GM23338 (cell line): ENCODE measurements at regions not wholly inside any gene's neighbourhood (a gene's known extent, or its start where the extent isn't known, plus 50 kb on each side); places are given as distances from the start of the nearest gene placed in this dataset.

Source experiments
- ATAC-seq: fragments of 200-7000 bp; cut with Tn5 transposase; 3 replicates; pipeline ENCODE4 v1.9.1; 2020
- DNase-seq: peaks from one replicate; pipeline ENCODE4 v3.0.0-alpha.2; 2015; ENCODE audit warnings: low spot score
- H2AFZ ChIP-seq: fragments of 200-600 bp; sonication (generic); 2 replicates; pipeline ENCODE4 v1.8.0; 2016; ENCODE audit warnings: antibody characterized with exemption, mild to moderate bottlenecking, moderate library complexity
- H3F3A ChIP-seq: fragments of 200-600 bp; sonication (generic); replicated peaks from 2 replicates; pipeline ENCODE4 v1.8.0; 2017; ENCODE audit warnings: antibody characterized with exemption, mixed run types, low read depth
- H3K27ac ChIP-seq: fragments of 200-600 bp; sonication (generic); 2 replicates; pipeline ENCODE4 v1.6.1; 2016; ENCODE audit warnings: low read depth
- H3K27me3 ChIP-seq: fragments of 200-600 bp; sonication (generic); 2 replicates; pipeline ENCODE4 v1.8.0; 2016; ENCODE audit warnings: mild to moderate bottlenecking, mixed run types, moderate library complexity; ENCODE audit not compliant: insufficient read depth
- H3K36me3 ChIP-seq: fragments of 200-600 bp; sonication (generic); 2 replicates; pipeline ENCODE4 v1.8.0; 2016; ENCODE audit warnings: mild to moderate bottlenecking; ENCODE audit not compliant: insufficient read depth
- H3K4me1 ChIP-seq: fragments of 200-600 bp; sonication (generic); 2 replicates; pipeline ENCODE4 v1.8.0; 2016; ENCODE audit warnings: mild to moderate bottlenecking, moderate library complexity; ENCODE audit not compliant: insufficient read depth
- H3K4me2 ChIP-seq: fragments of 200-600 bp; sonication (generic); 2 replicates; pipeline ENCODE4 v1.7.1; 2017; ENCODE audit warnings: mixed run types
- H3K4me3 ChIP-seq: fragments of 200-600 bp; sonication (generic); 2 replicates; pipeline ENCODE4 v1.6.1; 2016; ENCODE audit warnings: mixed run types
- H3K79me2 ChIP-seq: fragments of 200-600 bp; sonication (generic); replicated peaks from 2 replicates; pipeline ENCODE4 v1.8.0; 2017; ENCODE audit warnings: mild to moderate bottlenecking; ENCODE audit not compliant: insufficient read depth
- H3K9me2 ChIP-seq: fragments of 200-600 bp; sonication (generic); 2 replicates; pipeline ENCODE4 v1.8.0; 2017; ENCODE audit not compliant: insufficient read depth
- H4K20me1 ChIP-seq: fragments of 200-600 bp; sonication (generic); replicated peaks from 2 replicates; pipeline ENCODE4 v1.8.0; 2017; ENCODE audit warnings: mild to moderate bottlenecking; ENCODE audit not compliant: insufficient read depth
- H3K27ac Mint-ChIP-seq: 2 replicates; pipeline ENCODE4 v1.8.0; 2020; ENCODE audit warnings: inconsistent platforms, mild to moderate bottlenecking, moderate library complexity, mixed read lengths
- H3K27me3 Mint-ChIP-seq: 3 replicates; pipeline ENCODE4 v1.8.0; 2022; ENCODE audit warnings: low read depth, mild to moderate bottlenecking, moderate library complexity, mixed read lengths, inconsistent platforms; ENCODE audit not compliant: insufficient read depth, poor library complexity
- H3K36me3 Mint-ChIP-seq: 3 replicates; pipeline ENCODE4 v1.8.0; 2021; ENCODE audit warnings: low read depth, mild to moderate bottlenecking, inconsistent platforms, moderate library complexity, mixed read lengths
- H3K4me1 Mint-ChIP-seq: 3 replicates; pipeline ENCODE4 v1.8.0; 2020; ENCODE audit warnings: mild to moderate bottlenecking, inconsistent platforms, mixed read lengths
- H3K4me3 Mint-ChIP-seq: 3 replicates; pipeline ENCODE4 v1.8.0; 2021; ENCODE audit warnings: moderate library complexity, mild to moderate bottlenecking, inconsistent platforms, mixed read lengths
- H3K9me3 Mint-ChIP-seq: 3 replicates; pipeline ENCODE4 v1.8.0; 2020; ENCODE audit warnings: moderate library complexity, mild to moderate bottlenecking, inconsistent platforms, mixed read lengths
- CREB1 ChIP-seq: fragments of 250-450 bp; sonication (Bioruptor Pico); IDR thresholded peaks from 2 replicates; pipeline ENCODE4 v1.5.0; 2020; ENCODE audit warnings: low read depth, mild to moderate bottlenecking, moderate library complexity
- EZH2 ChIP-seq: fragments of 200-600 bp; sonication (generic); IDR thresholded peaks from one replicate; pipeline ENCODE4 v1.8.0; 2017; ENCODE audit warnings: antibody characterized with exemption, mild to moderate bottlenecking, low read depth; ENCODE audit not compliant: unreplicated experiment
- EZH2phosphoT487 ChIP-seq: fragments of 200-600 bp; sonication (generic); IDR thresholded peaks from one replicate; pipeline ENCODE4 v1.8.1; 2018; ENCODE audit warnings: antibody characterized with exemption; ENCODE audit not compliant: unreplicated experiment
- JUNB ChIP-seq: IDR thresholded peaks from one replicate; pipeline ENCODE4 v1.6.1; 2016; ENCODE audit warnings: antibody characterized with exemption; ENCODE audit not compliant: unreplicated experiment
- NANOG ChIP-seq: IDR thresholded peaks from 2 replicates; pipeline ENCODE4 v1.6.1; 2016; ENCODE audit warnings: antibody characterized with exemption, borderline replicate concordance
- POLR2AphosphoS5 ChIP-seq: IDR thresholded peaks from 2 replicates; pipeline ENCODE4 v1.6.1; 2016; ENCODE audit warnings: antibody characterized with exemption, low read depth
- STAT1 ChIP-seq: IDR thresholded peaks from one replicate; pipeline ENCODE4 v1.6.1; 2016; ENCODE audit warnings: antibody characterized with exemption; ENCODE audit not compliant: unreplicated experiment
- ZNF114 ChIP-seq: fragments of 250-450 bp; sonication (Bioruptor Pico); IDR thresholded peaks from 2 replicates; pipeline ENCODE4 v1.5.0; 2020; ENCODE audit warnings: mild to moderate bottlenecking, moderate library complexity
- ZNF331 ChIP-seq: fragments of 250-450 bp; sonication (Bioruptor Pico); IDR thresholded peaks from 2 replicates; pipeline ENCODE4 v1.5.0; 2020; ENCODE audit warnings: low read depth, mild to moderate bottlenecking, moderate library complexity
- TF ChIP-seq, protein P1 (sequence below): IDR thresholded peaks from one replicate; pipeline ENCODE4 v1.6.1; 2018; ENCODE audit warnings: antibody characterized with exemption; ENCODE audit not compliant: unreplicated experiment
- TF ChIP-seq, protein P2 (sequence below), 2 experiments: fragments of 200-600 bp in 1 of 2; sonication (generic) in 1 of 2; conservative IDR thresholded peaks; 2 replicates each; pipeline versions ENCODE4 v1.5.1 to v1.6.1; 2016 to 2017; ENCODE audit warnings: antibody characterized with exemption in 2 of 2, low read depth in 2 of 2, mild to moderate bottlenecking in 2 of 2, moderate library complexity in 1 of 2
- TF ChIP-seq, protein P3 (sequence below): IDR thresholded peaks from 2 replicates; pipeline ENCODE4 v1.6.1; 2016; ENCODE audit warnings: antibody characterized with exemption
- TF ChIP-seq, protein P4 (sequence below): fragments of 250-450 bp; sonication (Bioruptor Pico); IDR thresholded peaks from 2 replicates; pipeline ENCODE4 v1.5.0; 2020; ENCODE audit warnings: mild to moderate bottlenecking, moderate library complexity

DNA sequence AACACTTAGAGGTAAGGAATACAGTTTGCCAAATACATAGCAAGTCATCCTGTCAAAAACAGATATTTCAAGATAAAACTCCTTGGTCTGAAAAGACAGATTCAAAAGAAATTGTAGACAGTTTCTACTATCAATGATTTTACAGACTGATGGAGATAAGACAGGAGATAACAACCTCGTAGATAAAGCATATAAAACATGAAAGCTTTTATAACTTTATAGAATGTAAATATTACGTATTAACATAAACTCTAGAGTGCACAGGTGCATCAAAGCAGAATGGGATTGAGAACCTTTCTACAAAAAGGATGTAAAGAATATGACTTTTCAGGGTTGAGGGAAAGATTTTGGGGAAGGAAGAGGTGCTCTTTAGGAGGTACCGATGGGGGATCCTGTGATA lies 158.0 kb upstream of the CENPW start:
- no peak overlapping the region for H3K4me2 ChIP-seq
- H3K9me2 ChIP-seq, result no peaks in the 10 kb centered on the region
- Mint-ChIP-seq H3K9me3 (no peaks in the 10 kb centered on the region), H3K27me3 (no peaks in the 10 kb centered on the region), H3K36me3 (no peaks in the 10 kb centered on the region), H3K4me1 (peaks cover 33% of the 10 kb centered on the region), H3K4me3 (no peak overlapping the region), H3K27ac (peak overlapping the region; percentile 99)
- no peaks in the 10 kb centered on the region for H3K27me3 ChIP-seq
- no peak for DNase-seq
- H3K36me3 ChIP-seq, result no peaks in the 10 kb centered on the region
- no peak for TF ChIP-seq CREB1 (CRISPR knock-in tag)
- TF ChIP-seq, protein P1, sequence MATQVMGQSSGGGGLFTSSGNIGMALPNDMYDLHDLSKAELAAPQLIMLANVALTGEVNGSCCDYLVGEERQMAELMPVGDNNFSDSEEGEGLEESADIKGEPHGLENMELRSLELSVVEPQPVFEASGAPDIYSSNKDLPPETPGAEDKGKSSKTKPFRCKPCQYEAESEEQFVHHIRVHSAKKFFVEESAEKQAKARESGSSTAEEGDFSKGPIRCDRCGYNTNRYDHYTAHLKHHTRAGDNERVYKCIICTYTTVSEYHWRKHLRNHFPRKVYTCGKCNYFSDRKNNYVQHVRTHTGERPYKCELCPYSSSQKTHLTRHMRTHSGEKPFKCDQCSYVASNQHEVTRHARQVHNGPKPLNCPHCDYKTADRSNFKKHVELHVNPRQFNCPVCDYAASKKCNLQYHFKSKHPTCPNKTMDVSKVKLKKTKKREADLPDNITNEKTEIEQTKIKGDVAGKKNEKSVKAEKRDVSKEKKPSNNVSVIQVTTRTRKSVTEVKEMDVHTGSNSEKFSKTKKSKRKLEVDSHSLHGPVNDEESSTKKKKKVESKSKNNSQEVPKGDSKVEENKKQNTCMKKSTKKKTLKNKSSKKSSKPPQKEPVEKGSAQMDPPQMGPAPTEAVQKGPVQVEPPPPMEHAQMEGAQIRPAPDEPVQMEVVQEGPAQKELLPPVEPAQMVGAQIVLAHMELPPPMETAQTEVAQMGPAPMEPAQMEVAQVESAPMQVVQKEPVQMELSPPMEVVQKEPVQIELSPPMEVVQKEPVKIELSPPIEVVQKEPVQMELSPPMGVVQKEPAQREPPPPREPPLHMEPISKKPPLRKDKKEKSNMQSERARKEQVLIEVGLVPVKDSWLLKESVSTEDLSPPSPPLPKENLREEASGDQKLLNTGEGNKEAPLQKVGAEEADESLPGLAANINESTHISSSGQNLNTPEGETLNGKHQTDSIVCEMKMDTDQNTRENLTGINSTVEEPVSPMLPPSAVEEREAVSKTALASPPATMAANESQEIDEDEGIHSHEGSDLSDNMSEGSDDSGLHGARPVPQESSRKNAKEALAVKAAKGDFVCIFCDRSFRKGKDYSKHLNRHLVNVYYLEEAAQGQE, result no peak
- TF ChIP-seq, protein P2, sequence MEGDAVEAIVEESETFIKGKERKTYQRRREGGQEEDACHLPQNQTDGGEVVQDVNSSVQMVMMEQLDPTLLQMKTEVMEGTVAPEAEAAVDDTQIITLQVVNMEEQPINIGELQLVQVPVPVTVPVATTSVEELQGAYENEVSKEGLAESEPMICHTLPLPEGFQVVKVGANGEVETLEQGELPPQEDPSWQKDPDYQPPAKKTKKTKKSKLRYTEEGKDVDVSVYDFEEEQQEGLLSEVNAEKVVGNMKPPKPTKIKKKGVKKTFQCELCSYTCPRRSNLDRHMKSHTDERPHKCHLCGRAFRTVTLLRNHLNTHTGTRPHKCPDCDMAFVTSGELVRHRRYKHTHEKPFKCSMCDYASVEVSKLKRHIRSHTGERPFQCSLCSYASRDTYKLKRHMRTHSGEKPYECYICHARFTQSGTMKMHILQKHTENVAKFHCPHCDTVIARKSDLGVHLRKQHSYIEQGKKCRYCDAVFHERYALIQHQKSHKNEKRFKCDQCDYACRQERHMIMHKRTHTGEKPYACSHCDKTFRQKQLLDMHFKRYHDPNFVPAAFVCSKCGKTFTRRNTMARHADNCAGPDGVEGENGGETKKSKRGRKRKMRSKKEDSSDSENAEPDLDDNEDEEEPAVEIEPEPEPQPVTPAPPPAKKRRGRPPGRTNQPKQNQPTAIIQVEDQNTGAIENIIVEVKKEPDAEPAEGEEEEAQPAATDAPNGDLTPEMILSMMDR (conservative IDR thresholded peaks at IDR 0.05; ENCODE audit: low read depth in 2 of 2), result no peak
- TF ChIP-seq ZNF331 (CRISPR knock-in tag), result no peak
- no peak for TF ChIP-seq NANOG
- TF ChIP-seq STAT1, result no peak
- TF ChIP-seq POLR2AphosphoS5, result no peak
- TF ChIP-seq ZNF114 (CRISPR knock-in tag), result no peak
- TF ChIP-seq, protein P3, sequence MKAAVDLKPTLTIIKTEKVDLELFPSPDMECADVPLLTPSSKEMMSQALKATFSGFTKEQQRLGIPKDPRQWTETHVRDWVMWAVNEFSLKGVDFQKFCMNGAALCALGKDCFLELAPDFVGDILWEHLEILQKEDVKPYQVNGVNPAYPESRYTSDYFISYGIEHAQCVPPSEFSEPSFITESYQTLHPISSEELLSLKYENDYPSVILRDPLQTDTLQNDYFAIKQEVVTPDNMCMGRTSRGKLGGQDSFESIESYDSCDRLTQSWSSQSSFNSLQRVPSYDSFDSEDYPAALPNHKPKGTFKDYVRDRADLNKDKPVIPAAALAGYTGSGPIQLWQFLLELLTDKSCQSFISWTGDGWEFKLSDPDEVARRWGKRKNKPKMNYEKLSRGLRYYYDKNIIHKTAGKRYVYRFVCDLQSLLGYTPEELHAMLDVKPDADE, result no peak
- no peak for TF ChIP-seq EZH2phosphoT487
- TF ChIP-seq JUNB, result no peak
- no peak for TF ChIP-seq EZH2
- TF ChIP-seq, protein P4, sequence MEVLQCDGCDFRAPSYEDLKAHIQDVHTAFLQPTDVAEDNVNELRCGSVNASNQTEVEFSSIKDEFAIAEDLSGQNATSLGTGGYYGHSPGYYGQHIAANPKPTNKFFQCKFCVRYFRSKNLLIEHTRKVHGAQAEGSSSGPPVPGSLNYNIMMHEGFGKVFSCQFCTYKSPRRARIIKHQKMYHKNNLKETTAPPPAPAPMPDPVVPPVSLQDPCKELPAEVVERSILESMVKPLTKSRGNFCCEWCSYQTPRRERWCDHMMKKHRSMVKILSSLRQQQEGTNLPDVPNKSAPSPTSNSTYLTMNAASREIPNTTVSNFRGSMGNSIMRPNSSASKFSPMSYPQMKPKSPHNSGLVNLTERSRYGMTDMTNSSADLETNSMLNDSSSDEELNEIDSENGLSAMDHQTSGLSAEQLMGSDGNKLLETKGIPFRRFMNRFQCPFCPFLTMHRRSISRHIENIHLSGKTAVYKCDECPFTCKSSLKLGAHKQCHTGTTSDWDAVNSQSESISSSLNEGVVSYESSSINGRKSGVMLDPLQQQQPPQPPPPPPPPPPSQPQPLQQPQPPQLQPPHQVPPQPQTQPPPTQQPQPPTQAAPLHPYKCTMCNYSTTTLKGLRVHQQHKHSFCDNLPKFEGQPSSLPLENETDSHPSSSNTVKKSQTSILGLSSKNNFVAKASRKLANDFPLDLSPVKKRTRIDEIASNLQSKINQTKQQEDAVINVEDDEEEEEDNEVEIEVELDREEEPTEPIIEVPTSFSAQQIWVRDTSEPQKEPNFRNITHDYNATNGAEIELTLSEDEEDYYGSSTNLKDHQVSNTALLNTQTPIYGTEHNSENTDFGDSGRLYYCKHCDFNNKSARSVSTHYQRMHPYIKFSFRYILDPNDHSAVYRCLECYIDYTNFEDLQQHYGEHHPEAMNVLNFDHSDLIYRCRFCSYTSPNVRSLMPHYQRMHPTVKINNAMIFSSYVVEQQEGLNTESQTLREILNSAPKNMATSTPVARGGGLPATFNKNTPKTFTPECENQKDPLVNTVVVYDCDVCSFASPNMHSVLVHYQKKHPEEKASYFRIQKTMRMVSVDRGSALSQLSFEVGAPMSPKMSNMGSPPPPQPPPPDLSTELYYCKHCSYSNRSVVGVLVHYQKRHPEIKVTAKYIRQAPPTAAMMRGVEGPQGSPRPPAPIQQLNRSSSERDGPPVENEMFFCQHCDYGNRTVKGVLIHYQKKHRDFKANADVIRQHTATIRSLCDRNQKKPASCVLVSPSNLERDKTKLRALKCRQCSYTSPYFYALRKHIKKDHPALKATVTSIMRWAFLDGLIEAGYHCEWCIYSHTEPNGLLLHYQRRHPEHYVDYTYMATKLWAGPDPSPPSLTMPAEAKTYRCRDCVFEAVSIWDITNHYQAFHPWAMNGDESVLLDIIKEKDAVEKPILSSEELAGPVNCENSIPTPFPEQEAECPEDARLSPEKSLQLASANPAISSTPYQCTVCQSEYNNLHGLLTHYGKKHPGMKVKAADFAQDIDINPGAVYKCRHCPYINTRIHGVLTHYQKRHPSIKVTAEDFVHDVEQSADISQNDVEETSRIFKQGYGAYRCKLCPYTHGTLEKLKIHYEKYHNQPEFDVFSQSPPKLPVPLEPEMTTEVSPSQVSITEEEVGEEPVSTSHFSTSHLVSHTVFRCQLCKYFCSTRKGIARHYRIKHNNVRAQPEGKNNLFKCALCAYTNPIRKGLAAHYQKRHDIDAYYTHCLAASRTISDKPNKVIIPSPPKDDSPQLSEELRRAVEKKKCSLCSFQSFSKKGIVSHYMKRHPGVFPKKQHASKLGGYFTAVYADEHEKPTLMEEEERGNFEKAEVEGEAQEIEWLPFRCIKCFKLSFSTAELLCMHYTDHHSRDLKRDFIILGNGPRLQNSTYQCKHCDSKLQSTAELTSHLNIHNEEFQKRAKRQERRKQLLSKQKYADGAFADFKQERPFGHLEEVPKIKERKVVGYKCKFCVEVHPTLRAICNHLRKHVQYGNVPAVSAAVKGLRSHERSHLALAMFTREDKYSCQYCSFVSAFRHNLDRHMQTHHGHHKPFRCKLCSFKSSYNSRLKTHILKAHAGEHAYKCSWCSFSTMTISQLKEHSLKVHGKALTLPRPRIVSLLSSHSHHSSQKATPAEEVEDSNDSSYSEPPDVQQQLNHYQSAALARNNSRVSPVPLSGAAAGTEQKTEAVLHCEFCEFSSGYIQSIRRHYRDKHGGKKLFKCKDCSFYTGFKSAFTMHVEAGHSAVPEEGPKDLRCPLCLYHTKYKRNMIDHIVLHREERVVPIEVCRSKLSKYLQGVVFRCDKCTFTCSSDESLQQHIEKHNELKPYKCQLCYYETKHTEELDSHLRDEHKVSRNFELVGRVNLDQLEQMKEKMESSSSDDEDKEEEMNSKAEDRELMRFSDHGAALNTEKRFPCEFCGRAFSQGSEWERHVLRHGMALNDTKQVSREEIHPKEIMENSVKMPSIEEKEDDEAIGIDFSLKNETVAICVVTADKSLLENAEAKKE (CRISPR knock-in tag), result no peak
- H3K27ac ChIP-seq, result peak overlapping the region; percentile 61
- H4K20me1 ChIP-seq, result no peaks in the 10 kb centered on the region
- H2AFZ ChIP-seq, result no peak overlapping the region
- H3K4me3 ChIP-seq, result no peak overlapping the region
- peaks cover 13% of the 10 kb centered on the region; the same call in 1 of the 2 replicates for H3K4me1 ChIP-seq
- no peaks in the 10 kb centered on the region for H3K79me2 ChIP-seq
- H3F3A ChIP-seq, result no peaks in the 10 kb centered on the region
- ATAC-seq, result no peak
